ENCODE measurements at regions not wholly inside any gene's neighbourhood (a gene's known extent, or its start where the extent isn't known, plus 50 kb on each side); places are given as distances from the start of the nearest gene placed in this dataset.
"Not testable (repeated sequence)": the region's sequence is repeated elsewhere in the genome, so short reads cannot be mapped to it uniquely, and the experiment has no call there.

DNA sequence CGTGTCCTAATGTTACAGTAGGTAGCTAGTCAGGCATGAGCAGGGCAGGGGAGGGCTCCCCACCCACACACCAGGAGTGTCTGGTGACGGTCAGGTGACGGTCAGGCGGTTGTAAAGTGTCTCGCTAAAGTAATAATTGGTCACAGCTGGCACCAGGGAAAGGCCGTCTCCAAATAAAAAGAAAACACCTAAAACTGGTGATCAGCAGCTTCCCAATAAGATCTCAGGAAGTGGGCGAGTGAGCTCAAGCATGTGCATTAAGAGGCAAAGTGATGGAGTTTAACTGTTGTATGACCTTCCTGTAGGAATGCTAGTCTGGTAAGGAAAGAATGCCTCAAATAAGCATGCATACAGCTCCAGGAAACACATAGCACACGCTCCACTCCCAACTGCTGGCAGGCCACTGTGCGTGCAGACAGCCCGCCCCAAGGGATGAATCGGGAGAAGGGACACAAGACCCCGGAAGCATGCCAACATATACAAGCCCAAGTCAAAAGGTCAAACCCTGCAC lies 177.1 kb downstream of the RNF144A start:
- DNase-seq (ENCODE audit: low spot score), result peak; percentile 62

DNA sequence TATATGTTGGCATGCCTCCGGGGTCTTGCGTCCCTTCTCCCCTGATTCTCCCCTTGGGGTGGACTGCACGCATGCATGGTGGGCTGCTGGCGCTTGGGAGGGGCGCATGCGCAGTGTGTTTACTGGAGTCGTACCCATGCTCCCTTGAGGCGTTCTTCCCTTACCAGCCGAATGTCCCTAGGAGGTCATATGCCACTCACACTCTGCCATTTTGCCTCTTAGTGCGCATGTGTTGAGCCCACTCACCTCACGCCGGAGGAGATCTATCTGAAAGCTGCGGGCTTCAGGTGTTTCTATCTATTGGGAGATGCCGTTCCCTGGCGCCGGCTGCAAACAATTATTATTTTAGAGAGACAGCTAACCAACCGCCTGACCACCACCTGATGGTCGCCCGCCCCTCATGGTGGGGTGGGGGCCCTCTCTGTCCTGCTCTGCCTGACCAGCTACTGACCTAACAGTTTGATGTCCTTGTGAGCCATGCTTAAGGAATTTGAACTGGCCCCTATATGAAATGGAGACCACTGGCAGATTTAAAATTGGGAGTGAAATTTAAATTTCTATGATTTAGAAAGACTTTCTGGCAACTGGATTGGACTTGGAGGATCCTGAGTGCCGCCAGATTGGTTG lies 179.6 kb downstream of the RNF144A start:
- no peak for DNase-seq (ENCODE audit: low spot score)

DNA sequence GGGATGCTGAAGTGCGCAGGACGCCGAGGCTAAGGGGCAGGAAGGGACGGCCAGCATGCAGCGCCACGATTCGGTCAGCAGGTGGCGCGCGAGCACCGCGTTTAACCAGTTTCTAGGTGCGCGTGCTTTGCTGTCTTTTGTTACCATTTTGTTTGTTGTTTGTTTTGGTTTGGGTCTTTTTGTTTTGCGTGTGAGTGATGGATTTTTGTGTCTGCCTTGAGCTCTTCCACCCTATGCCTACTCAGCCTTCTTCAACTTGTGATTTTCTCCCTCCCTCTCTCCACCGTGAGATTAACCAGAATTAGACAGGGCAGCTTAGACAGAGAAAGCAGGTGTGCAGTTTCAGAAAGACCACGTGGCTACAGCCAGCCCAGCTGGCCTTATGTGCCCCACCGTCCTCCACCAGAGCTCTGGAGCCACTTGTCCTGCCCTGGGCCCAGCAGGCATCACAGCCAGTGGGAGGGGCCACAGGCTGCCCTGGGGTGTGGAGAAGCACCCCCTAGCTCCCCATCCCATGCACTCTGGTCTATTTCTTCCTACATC lies 180.2 kb downstream of the RNF144A start:
- peak; percentile 72 for DNase-seq (ENCODE audit: low spot score)

DNA sequence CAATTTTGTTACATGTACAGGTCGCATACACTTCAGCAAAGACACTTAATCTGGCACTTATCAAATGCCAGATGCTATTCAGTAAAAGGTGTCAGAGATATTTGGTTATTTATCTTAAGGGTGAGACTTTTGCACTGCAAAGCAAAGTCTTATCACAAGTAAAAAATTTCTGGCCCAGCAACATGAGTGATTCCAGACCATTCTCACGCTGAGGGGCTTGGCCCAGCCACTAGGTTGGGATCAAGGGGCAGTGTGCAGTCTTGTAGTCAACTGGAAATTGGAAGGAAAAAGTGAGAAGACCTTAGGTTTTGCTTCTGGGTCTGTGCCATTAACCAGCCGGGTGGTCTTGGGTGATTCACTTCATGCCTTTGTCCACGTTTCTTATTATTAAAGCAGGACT lies 181.6 kb downstream of the RNF144A start:
- no peak for DNase-seq (ENCODE audit: low spot score)

DNA sequence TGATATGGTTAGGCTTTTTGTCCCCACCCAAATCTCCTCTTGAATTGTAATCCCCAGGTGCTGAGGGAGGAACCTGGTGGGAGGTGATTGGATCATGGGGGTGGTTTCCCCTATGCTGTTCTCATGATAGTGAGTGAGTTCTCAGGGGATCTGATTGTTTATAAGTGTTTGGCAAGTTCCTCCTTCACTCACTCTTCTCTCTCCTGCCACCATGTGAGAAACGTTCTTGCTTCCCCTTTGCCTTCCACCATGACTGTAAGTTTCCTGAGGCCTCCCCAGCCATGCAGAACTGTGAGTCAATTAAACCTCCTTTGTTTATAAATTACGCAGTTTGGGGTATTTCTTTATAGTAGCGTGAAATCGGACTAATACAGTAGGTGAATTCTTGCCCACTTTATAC lies 182.5 kb downstream of the RNF144A start:
- not testable (repeated sequence) for DNase-seq (ENCODE audit: low spot score)

DNA sequence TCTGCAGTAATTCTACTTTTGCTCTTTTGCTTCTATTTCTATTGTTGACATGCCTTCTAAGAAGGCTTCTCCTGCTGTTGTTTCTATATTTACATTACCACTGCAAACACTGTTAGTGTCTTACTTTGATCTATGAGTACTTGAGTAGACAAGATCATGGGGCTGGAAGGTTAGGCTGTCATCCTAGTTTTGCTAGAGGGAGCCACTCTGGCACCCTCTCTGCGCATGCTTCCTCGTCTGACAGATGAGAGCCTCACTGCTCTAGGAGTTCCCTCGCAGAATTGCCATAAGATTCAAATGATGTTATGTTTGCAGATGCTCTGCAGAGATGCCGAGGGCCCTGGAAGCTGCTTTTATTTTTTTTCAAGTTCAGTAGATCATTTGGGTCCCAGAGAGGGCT lies 185.6 kb downstream of the RNF144A start:
- no peak for DNase-seq (ENCODE audit: low spot score)

DNA sequence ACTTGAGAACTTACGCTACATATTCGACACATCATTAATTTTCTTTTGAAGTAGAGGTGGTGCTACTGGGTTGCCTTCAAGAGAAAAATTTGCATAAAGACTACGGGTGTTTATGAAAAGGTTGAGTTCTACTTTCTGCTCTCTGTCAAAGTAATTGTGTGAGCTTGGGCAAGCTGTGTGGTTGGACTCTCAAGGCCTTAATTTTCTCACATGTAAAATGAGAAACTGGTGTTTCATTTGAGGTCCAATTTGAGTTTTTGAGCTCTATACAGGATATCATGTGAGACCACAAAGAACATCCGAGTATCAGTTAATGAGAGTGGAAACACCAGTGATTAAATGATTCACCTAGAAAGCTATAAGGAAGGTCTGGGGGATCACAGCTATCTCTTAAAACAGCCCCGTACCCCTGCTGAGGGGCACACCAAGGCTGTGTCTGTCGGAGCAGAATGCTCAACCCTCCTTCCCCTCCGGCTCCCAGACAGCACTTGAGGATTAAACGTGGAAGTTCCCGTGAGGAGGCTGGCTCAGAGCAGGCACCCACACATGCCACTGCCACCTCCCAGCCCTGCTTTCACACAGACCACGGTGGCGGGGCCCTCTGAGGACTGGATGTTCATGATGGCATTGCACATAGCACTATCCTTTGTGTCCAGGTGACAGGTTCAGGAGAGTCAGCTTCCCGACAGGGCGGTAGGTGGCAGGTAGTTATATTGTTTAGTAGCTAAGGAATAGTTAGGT lies 191.8 kb downstream of the RNF144A start:
- DNase-seq (ENCODE audit: low spot score), result no peak

DNA sequence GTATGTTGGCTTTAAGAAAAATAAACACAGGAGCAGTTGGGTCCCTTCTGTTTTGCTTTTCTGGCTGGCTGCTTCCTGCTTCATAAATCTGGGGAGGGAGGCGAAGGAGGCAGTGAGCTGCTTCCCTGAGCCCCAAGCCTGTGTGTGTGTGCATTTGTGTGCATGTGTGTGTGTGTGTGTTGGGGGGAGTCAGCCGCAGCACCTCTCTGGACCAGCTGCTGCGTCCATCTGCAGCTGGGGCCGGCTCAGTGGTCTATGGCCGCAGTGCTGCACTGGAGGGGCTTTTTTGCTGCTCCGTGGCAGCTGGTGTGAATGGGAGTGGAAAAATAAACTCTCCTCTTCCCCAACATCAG lies 192.3 kb downstream of the RNF144A start:
- DNase-seq (ENCODE audit: low spot score), result no peak

DNA sequence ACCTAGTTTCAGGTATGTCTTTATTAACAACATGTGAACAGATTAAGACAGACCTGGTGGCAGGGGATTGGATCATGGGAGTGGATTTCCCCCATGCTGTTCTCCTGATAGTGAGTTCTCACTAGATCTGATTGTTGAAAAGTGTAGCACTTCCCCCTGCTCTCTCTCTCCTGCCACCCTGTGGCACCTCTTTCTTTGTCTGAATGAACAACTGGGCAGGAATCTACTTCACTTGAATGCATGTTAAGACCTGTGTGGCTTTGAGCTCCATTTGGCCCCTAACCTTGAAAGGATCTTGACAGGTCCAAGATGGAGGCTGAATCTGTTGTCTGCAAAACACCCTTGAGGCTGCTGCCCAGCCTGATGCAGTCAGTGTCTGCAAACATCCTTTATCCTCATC lies 194.4 kb downstream of the RNF144A start:
- DNase-seq (ENCODE audit: low spot score), result no peak

DNA sequence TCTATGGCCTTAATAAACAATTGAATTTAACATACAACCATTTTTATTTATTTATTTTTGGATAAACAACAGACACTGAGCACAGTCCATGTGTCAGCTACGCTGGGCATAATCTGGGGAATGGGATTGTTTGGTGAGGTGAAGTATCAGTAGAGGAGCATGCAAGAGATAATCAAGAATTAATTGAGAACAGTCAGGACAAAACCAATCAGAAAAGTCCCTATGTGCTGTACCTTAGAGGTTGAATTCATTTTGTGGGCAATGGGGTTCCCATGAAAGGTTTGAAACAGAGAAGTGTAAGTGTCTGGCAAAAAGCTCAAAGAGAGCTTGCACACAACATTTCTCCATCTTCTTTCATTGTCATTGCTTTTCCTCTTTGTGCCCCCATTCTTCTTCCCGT lies 198.2 kb downstream of the RNF144A start:
- DNase-seq (ENCODE audit: low spot score), result no peak

DNA sequence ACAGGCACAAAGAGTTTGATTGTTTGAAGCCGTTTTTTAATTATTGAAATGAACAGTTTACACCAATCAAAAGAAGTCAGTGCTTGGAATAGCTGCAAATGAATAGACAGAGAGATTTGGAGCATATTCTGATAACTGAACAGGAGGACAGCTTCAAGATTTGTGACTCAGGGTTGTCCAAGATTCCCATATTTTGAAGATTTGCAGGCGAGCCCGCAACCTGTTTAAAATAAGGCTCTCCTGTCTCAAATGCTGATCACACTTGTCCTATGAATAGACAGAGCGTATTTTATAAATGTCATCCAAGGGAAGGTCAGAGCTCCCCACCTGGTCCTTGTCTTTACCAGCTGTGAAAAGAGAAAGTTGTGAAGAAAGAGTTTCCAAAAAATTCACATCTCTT lies 198.7 kb downstream of the RNF144A start:
- DNase-seq (ENCODE audit: low spot score), result no peak

DNA sequence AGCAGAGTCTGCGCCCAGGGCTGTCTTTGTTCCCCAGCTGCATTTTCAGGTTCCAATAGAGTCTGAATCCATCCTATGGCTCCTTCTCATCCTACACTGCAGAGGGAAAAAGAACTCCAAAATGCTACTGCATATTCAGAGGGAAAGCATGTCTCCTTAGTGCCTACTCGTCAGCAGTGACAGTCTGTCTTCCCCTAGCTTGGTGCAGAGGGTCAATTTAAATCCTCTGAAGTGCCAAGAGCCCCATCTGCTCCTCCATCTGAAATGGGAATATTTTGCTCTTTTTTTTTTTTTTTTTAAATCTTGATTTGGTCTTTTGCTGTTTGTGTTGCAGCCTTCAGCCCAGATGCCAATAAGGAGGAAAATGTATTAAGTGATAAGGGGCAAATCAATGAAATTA lies 199.3 kb downstream of the RNF144A start:
- DNase-seq (ENCODE audit: low spot score), result no peak

DNA sequence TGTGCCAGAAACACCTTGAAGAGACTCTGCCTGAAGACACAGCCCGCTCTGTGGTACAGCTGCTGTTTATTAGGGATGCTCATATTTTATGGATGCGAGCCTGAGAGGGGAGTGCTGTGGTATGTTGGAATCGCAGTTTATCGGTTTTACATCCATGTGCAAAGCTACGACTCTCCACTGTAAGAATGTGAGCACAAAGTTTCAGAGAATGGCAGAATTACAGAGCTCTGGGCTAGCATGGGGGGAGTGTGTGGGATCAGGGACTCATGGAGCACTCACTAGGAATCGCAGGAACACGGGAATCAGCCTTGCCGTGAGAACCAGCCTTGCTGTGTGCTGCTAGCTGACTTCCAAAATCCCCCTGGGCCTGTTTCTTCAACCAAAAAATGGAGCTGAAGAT lies 199.9 kb downstream of the RNF144A start:
- DNase-seq (ENCODE audit: low spot score), result no peak

DNA sequence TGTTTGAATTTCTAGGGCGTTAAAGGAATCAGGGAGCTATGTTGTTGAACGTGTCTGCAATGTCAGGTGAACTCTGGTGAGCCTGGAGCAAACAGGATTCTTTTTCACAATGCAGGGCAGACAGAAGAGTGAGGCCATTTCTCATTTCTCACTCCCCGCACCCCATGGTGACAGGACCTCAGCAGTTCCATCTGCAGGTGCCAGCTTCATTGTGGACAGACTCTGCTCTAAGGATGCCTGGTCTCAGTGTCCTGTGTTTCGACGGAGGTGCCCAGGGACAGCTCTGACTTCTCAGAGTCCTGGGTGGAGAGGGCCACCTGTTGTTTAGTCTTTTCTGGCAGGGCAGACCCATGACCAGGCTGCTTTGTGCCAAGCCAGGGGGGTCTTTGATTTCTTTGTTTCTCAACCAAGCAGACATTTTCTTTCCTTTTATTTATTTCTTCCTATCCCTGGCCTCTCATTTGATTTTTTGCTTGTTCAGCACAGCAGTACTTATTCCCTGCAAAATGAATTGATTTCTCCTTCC lies 201.5 kb downstream of the RNF144A start:
- DNase-seq (ENCODE audit: low spot score), result no peak

DNA sequence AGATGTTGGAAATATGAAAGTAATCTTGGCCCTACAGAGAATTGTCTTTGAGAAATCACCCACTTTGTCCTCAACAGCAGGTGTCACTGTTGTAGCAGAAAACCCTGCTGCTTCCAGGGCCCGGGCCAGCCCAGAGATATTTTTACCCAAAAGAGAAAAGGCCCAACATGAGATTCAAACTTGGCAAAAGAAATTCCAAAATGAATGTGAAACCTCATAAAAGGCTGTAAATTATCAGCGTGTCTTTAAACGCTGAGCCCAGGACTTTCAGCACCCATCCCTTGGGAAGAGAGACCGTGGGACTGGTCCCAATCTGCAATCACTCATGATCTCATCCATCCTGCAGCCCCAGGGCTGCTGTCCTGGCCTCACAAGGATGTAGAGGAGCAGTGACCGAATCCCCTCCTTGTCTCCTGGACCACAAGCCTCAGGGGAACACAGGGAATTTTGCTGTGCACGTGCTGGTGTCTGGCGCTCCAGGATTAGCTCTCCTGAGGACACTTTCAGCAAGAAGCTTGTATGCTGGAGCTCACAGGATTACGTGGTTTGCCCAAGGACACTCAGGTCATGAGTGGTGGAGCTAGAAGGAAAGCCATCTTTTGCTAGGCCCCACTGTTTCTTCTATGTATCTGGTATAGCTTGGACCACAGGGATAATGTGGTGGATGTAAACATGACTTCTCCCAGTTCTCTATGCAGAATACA lies 202.1 kb downstream of the RNF144A start:
- no peak for DNase-seq (ENCODE audit: low spot score)

DNA sequence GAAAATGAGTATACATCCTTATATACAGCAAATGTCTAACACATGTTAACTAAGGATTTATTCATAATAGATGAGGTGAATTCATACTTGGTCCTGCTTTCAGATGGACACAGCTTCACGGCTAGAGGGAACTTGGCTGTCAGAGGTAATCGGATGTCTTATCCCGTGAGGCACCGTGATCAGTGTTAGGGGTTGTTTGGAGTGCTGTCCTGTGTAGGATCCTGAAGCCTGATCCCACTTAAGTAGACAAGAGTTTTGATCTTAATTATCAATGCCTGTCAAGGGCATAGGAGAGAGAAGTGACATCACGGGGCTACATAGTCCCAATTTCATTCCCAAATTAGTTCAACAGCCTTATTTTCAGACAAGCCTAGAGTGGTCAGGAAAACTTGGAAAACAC lies 204.6 kb downstream of the RNF144A start:
- DNase-seq (ENCODE audit: low spot score), result no peak

DNA sequence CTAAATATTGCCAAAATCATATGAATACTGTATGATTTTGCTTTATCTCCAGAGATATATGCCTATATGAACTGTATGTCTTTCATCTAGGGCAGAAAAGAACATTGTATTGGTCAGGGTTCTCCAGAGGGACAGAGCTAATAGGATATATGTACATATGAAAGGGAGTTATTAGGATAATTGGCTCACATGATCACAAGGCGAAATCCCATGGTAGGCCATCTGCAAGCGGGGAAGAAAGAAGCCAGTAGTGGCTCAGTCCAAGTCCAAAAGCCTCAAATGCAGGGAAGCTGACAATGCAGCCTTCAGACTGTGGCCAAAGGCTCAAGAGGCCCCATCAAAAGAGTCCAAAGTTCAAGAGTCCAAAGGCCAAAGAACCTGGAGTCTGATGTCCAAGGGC lies 209.9 kb downstream of the RNF144A start:
- DNase-seq (ENCODE audit: low spot score), result peak; percentile 26

DNA sequence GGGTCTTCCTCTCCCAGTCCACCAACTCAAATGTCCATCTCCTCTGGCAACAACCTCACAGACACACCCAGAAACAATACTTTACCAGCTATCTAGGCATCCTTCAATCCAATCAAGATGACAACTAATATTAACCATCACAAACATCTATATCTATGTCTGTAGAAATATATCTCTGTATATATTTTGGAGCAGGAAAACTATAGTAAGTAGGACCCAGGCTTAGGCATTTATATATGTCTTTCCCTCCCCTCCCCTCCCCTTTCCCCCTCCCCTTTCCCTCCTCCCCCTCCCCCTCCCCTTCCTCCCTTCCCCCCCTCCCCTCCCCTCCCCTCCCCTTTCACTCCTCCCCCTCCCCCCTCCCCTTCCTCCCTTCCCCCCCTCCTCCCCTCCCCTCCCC lies 210.5 kb downstream of the RNF144A start:
- DNase-seq (ENCODE audit: low spot score), result no peak

DNA sequence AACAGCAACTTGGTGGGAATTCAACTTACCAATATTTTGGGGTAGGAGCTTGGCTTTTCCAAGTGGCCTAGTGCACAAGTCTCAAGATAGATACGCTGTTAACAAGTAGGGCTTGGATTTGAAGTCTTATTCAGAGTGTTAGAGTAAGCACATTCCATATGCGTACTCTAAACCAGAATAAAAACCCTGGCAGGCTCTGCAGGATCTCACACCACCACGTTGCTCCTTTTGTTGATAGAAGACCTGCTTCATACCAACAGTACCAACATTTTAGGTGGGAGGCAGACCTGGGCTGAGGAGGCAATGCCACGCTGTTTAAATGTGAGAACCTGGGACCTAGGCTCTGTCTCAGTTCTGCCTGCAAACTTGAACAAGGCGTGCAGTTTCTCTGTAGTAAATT lies 214.0 kb downstream of the RNF144A start:
- no peak for DNase-seq (ENCODE audit: low spot score)

DNA sequence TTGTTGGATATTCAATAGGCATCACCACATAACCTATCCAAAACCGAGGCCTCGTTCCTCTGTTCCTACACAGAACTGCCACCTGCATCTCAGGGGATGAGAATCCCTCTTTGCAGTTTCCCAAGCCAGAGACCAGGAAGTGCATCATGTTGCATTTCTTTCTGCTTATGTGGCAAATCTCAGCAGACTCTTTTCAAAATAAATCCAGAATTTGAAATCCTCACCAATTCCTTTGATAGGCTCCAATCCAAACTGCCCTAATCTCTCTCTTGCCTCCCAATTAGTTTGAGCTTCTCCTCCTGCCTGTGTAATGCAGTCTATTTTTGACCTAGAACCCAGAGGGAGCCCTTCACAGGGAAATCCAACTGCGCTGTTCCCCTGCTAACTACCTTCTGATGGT lies 215.5 kb downstream of the RNF144A start:
- no peak for DNase-seq (ENCODE audit: low spot score)

DNA sequence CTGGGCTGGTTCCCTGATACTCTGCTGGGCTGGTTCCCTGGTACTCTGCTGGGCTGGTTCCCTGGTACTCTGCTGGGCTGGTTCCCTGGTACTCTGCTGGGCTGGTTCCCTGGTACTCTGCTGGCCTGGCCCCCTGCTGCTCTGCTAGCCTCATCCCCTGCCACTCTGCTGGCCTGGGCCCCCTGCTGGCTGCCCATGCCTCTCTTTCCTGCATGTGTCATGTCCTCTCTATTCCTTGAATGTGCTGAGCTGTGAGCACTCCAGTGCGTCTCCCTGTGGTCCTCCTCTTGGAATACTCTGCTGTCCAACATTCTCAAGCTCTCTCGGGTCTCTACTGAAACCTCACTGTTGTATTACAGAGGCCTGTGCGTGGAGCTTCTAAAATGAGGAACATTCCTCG lies 216.3 kb downstream of the RNF144A start:
- DNase-seq (ENCODE audit: low spot score), result no peak

DNA sequence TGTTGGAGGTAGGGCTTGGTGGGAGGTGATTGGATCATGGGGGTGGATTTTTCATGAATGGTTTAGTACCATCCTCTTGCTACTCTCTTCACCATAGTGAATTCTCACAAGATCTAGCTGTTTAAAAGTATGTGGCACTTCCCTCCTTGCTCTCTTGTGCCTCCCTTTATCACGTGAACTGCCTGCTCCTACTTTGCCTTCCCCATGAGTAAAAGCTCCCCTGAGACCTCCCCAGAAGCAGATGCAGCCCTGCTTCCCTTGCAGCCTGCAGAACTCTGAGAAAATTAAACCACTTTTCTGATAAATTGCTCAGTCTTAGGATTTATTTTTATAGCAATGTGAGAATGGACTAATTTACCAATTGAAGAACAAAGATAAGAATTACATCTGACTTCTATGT lies 223.1 kb downstream of the RNF144A start:
- DNase-seq (ENCODE audit: low spot score), result no peak

DNA sequence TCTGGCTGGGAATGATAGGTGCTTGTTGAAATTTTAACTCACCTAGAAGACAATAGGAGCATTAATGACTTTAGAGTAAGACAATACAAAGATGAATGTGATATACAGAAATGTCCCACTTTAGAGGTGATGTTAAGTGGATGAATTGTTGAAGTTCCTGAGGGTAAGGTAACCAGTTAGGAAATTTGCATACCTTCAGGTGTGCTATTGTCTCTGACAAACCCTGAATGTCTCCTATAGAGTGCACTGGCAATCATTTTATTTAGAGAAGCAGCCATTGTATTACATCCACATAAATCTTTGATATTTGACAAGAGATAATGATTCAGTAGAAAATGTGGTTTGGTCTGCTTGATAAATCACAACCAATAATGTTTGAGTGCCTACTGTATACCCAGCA lies 228.5 kb downstream of the RNF144A start:
- no peak for DNase-seq (ENCODE audit: low spot score)

Data from mucosa of gallbladder (tissue), 1 donor.